ENCODE measurements at regions not wholly inside any gene's neighbourhood (a gene's known extent, or its start where the extent isn't known, plus 50 kb on each side); places are given as distances from the start of the nearest gene placed in this dataset.

DNA sequence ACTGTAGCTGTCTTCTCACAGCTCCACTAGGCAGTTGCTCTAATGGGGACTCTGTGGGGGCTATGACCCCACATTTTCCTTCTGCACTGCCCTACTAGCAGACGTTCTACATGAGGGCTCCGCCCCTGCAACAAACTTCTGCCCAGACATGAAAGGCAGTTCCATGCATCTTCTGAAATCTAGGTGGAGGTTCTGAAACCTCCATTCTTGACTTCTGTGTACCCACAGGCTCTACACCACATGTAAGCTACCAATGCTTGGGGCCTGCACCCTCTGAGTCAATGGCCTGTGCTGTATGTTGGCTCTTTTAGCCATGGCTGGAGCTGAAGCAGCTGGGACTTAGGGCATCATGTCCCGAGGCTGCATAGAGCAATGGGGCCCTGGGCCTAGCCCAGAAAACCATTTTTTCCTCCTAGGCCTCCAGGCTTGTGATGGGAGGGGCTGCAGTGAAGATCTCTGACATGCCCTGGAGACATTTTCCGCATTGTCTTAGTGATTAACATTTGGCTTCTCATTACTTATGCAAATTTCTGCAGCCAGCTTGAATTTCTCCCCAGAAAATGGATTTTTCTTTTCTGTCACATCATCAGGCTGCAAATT, 123.0 kb downstream of the MYCN start:
- TF ChIP-seq, protein P1, sequence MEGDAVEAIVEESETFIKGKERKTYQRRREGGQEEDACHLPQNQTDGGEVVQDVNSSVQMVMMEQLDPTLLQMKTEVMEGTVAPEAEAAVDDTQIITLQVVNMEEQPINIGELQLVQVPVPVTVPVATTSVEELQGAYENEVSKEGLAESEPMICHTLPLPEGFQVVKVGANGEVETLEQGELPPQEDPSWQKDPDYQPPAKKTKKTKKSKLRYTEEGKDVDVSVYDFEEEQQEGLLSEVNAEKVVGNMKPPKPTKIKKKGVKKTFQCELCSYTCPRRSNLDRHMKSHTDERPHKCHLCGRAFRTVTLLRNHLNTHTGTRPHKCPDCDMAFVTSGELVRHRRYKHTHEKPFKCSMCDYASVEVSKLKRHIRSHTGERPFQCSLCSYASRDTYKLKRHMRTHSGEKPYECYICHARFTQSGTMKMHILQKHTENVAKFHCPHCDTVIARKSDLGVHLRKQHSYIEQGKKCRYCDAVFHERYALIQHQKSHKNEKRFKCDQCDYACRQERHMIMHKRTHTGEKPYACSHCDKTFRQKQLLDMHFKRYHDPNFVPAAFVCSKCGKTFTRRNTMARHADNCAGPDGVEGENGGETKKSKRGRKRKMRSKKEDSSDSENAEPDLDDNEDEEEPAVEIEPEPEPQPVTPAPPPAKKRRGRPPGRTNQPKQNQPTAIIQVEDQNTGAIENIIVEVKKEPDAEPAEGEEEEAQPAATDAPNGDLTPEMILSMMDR (IDR thresholded peaks at IDR 0.05; ENCODE audit: low read depth, low read length, missing control alignments): no peak
- no peak overlapping the region for H3K4me3 ChIP-seq (ENCODE audit: low read depth, low read length)
- no peak for DNase-seq (ENCODE audit: low read depth)

DNA sequence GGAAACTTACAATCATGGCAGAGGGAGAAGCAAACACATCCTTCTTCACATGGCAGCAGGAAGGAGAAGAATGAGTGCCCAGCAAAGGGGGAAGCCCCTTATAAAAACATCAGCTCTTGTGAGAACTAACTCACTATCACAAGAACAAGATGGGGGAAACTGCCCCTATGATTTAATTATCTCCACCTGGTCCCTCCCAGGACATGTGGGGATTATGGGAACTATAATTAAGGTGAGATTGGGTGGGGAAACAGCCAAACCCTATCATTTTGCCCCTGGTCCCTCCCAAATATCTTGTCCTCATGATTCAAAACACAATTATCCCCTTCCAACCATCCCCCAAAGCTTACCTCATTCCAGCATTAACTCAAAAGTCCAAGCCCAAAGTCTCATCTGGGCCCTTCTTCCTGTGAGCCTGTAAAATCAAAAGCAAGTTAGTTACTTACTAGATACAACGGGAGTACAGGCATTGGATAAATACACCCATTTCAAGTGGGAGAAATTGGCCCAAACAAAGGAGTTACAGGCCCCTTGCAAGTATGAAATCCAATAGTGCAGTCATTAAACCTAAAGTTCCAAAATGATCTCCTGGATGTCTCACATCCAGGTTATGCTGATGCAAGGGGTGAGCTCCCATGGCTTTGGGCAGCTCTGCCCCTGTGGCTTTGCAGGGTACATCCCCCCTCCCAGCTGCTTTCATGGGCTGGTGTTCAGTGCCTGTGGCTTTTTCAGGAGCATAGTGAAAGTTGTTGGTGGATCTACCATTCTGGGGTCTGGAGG, 122.3 kb downstream of the MYCN start:
- no peak overlapping the region for H3K4me3 ChIP-seq (ENCODE audit: low read depth, low read length)
- DNase-seq (ENCODE audit: low read depth): no peak
- TF ChIP-seq, protein P1 (IDR thresholded peaks at IDR 0.05; ENCODE audit: low read depth, low read length, missing control alignments): no peak

DNA sequence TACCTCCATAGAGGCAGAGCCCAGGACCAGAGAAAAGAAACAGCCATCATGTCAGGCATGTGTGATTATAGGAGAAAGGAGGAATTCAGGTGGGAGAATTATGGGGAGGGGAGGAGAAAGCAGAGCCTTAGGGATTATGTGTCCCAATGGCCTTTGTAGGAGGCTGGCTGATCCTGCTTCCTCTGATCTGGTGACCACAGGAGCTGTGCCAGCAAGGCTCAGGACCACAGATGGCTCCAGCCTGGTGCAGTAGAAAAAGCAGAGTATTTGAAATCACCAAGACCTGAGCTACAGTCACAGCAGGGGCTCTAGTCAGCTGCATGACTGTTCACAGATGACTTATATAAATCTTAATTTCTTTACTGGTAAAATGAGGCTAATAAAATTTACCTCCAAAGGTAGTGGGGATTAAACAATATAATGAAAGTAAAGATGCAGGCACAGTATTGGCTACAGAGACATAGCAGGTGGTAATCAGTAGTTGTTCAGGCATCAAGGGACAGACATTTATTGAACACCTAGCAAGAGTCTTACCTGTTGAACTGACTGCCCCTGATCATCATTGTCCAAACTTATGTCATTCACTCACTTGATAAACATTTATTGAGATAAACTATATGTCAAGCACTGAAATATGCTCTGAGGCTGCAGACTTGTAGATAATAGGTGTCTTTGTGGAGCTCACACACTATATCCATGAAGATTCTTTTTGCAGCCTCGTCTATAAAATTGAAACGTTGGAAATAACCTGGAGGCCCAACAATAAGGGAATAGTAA, 121.3 kb downstream of the MYCN start:
- TF ChIP-seq, protein P1 (IDR thresholded peaks at IDR 0.05; ENCODE audit: low read depth, low read length, missing control alignments): no peak
- no peak for DNase-seq (ENCODE audit: low read depth)
- no peak overlapping the region for H3K4me3 ChIP-seq (ENCODE audit: low read depth, low read length)

DNA sequence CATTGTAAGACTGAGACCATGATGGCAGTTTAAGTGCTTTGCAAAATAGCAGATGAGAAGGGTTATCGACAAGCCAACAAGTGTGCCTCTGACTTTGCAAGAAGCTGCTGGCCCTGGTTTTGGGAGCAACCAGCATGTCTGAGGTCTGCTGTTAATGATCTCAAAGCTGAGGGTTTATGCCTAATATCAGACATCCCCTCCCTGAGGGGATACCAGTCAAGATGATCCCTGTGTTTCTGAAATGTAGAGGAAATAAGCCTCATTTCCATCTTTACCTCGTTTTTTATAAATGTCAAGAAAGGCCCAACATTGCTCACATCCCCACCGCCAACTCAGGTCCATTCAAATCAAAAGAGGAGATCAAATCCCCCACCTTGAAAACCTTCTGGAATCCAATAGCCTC, 120.6 kb downstream of the MYCN start:
- H3K4me3 ChIP-seq (ENCODE audit: low read depth, low read length): no peak overlapping the region
- TF ChIP-seq, protein P1 (IDR thresholded peaks at IDR 0.05; ENCODE audit: low read depth, low read length, missing control alignments): no peak
- no peak for DNase-seq (ENCODE audit: low read depth)

DNA sequence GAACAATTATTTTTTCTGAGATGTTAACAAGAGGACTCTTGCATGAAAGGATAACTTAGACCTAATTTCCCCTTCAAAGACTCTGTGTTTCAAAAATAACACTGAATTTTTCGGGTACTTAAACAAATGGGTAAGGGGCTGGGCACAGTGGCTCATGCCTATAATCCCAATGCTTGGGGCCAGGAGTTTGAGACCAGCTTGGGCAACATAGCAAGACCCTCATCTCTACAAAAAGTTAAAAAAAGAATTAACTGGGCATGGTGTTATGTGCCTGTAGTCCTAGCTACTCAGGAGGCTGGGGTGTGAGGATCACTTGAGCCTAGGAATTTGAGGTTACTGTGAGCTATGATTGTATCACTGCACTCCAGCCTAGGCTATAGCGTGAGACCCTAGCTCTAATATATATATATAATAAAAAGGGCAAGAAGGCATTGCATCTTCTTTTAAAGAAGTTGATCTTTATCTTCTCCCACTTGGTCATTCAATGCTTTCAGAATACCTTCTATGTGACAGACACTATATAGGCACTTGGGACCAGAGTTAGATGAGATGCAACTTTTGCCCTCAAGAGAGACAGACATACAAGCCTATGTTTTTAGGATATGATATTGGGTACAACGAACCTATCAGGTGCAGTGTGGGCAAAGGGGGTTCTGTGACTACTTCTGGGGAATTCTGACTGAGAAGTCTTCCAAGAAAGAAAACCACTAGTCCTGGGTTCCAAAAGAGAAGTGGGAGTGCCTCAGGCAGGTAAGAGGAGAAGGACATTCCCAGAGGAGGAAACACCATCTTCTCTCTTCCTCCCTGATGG, 120.0 kb downstream of the MYCN start:
- no peak overlapping the region for H3K4me3 ChIP-seq (ENCODE audit: low read depth, low read length)
- no peak for DNase-seq (ENCODE audit: low read depth)
- TF ChIP-seq, protein P1 (IDR thresholded peaks at IDR 0.05; ENCODE audit: low read depth, low read length, missing control alignments): no peak

DNA sequence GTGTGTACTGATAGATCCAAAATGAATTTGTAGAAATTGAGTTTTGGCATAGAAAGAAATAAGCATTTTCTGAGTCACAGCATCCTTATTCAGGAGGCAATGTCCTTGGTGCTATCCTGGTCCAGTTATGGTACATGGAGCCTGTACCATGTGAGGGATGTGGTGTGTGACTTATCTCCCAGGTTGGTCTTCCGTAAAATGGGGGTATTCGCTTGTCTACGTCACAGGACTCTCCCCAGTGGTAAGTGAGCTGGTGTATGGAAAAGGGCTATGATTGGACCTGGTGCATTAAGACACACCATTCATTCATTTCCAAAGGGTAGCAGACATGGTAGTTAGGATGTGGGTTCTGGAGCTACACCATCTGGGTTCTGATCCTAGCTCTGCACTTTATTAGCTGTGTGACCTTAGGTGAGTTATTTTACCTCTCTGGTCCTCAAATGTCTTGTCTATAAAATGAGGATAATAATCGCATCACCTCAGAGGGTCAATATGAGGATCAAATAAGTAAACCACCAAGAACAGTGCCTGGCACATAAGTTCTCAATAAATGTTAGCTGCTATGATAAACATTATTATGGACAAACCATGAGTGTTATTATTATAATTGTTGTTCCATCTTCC, 119.2 kb downstream of the MYCN start:
- DNase-seq (ENCODE audit: low read depth): no peak
- no peak overlapping the region for H3K4me3 ChIP-seq (ENCODE audit: low read depth, low read length)
- TF ChIP-seq, protein P1 (IDR thresholded peaks at IDR 0.05; ENCODE audit: low read depth, low read length, missing control alignments): no peak

All from GM12864 (cell line).